Renal cortical epithelial cell (primary cell): ENCODE measurements at regions not wholly inside any gene's neighbourhood (a gene's known extent, or its start where the extent isn't known, plus 50 kb on each side); places are given as distances from the start of the nearest gene placed in this dataset.

Experiments used
- DNase-seq: peaks from one replicate; pipeline ENCODE4 v3.0.0-alpha.2; 2011; ENCODE audit warnings: low read depth

DNA sequence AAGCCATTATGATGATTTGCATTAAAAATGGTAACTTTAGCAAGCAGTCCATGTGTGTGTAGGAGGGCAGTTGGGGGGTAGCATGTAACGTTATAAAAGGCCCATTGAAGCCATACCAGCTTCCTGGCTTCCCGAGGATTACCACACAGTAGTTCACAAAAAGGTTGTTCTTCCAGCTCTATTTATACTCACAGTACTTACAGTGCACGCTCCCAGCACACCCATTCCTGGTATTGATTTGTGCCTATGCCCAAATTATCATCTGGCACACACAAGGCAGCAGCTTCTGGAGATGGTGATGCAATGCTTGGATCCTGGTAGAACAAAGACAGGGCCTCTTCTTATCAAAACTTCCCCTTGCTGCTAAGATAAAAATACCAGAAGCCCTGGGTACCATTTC is 436.8 kb downstream of the HAO1 start:
- no peak for DNase-seq

DNA sequence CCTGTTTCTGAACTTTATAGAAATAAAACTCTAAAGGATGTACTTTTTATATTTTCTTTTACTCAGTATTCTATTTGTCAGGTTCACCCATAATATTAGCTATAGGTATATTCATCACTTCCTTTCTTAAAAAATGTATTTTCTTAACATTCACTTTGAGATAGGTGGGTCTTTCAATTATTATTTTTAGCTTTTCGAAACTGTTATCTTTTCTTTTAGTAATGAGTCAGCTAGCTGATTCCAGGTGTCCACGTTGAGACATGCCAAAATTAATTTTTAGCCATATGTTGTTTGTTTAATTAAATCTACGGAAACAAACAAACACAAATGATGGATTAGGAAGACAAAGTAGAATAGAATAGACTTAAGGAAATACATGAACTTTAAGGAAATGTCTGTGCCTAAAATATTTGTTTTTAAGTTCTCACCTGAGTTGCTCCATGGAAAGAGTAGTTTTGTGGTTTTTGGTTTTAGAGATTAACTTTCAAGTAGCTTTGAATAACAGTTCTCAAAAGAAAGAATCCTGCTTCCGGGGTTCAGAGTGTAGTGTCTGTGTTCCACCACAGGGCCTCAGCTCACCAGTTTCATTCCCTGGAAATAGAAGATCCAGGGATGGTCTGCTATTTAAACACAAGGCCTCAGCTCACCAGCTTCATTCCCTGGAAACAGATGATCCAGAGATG is 435.0 kb downstream of the HAO1 start:
- DNase-seq = no peak

DNA sequence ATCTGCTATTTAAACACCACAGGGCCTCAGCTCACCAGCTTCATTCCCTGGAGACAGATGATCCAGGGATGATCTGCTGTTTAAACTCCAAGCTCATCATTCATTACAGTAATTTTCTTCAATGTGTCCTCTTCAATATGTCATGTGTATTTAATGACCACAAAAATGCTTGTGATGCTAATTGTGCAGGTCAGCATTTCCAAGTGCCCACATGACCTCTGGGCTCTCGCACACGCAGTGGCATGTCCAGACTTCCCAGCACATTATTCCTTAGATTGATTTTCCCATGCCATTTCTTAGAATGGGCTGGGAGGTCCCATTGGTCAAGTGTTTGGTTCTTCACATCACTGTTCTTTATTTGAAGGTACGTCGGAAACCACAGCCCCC is 434.4 kb downstream of the HAO1 start:
- DNase-seq = no peak

DNA sequence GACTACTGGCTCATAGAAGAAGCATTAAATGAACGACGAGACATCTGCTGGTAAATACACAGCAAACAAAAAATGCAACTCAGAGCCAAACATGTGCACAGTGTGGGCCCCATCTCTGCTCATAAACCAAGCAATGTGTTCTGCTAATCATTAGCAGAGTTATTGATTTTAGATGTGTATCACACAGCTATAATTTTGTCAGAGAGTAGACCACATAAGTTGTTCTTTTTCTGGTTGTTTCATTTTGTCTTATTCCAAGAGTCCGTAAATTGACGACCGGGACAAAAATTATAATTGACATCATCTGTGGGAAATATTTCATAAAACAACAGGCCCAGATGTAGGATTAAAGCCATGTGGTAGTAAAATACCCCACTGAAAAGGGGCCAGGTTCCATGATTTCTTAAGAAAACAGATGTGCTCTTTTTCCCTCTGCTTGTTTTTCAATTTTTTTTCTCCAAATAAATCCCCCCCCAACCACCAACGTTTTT is 423.6 kb downstream of the HAO1 start:
- DNase-seq = no peak

DNA sequence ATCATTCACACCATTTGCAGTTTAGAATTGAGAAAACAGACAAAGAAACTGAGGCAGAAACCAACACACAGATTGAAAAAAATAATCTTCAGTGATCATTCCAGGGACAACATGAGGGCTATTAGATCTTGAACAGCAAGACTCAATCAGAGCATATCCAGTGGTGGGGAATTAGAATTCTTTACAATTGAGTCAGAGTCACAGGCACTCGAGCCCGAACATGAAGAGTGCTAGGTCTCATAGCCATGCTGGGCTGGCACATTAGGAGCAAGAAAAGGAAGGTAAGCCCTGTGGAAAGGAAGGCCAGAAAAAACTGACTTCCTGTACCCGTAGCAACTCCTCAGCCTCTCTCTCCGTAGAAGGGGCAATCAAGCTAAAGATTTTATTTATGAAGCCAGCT is 419.9 kb downstream of the HAO1 start:
- DNase-seq = peak; percentile 68

DNA sequence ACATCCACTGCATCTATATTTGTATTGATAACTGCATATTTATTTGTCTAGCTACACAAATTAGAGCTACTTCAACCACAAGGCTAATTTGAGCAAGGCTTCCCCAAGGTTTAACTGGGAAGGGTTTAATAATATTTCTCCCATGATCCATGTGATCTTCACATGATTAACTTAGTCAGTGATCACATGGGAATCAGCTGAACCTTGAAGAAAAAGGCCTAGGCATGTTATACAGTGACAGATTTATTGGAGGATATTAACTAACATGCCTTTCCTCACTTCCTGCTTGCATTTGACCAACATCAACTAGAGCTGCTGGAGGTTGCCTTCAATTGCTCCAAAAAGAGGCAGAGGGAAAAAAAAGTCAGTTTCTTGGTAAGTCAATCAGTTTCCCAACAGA is 417.0 kb downstream of the HAO1 start:
- DNase-seq = peak; percentile 64

DNA sequence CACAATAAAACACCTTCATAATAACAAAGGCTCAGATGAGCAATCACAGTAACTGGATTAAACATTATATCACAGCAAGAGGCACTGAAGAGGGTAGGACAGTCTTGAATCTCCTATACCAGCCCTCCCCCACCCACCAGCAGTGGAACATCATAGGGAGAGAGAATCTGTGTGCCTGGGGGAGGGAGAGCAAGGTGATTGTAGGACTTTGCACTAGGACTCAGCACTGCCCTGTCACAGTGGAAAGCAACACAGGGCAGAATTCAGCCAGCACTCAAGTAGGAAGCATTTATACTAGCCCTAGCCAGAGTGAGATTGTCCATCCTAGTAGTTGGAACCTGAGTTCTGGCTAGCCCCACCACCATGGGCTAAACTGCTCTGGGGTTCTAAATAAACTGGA is 400.2 kb downstream of the HAO1 start:
- no peak for DNase-seq

DNA sequence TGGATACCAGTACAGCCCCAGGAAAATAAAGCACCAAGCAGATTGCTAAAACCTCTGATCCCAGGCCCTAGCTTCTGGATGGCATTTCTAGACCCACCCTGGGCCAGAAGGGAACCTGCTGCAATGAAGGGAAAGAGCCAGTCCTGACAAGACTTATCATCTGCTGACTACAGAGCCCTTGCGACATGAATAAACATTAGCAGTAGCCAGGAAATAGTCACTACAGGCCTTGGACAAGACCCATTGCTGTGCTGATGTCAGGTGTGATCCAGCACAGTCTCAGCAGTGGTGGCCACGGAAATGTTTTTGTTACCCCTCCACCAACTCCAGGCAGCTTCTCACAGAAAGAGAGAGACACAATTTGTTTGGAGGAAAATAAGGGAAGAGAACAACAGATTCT is 399.3 kb downstream of the HAO1 start:
- DNase-seq = no peak

DNA sequence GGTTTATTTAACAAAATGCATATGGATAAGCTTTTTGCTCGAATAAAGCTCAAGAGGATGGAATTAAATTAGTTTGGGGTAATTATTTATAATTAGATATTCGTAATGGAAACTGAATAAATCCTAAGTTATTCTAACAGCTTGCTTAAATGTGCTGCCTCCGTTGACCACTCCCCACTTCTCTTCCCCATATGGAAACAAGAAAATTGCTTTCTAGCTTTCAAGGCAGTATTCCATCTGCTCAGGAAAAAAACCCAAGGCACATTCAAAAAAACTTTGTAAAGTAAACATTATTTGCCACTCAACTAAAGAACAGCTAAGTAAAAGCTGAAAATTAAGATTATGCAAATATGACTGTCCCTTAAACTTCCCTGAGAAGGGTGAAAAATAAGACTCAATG is 369.2 kb downstream of the HAO1 start:
- DNase-seq = no peak

DNA sequence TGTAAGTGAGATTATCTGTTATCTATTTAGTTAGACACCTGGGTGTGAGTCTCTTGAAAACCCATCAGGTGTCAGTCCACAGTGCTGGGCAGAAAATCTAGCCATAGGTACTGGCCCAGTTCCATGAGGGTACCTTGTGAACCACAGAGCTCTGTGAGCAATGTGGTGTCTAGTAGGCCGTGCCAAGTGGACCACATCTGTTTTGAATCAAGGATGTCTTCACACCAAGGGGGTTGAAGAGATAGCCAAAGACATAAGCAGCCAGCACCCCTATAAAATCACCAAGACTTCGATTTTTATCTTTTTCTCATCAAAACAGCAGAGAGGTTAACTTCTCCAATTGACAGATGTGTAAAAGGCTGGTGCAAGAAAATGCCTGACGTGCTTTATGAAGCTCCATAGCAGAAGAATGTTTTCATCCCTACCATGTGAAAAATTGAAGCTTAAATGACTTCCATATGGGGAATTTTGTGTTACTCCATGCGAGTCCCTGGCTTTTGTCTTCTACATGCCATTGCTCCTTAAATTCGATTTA is 368.7 kb downstream of the HAO1 start:
- DNase-seq = no peak

DNA sequence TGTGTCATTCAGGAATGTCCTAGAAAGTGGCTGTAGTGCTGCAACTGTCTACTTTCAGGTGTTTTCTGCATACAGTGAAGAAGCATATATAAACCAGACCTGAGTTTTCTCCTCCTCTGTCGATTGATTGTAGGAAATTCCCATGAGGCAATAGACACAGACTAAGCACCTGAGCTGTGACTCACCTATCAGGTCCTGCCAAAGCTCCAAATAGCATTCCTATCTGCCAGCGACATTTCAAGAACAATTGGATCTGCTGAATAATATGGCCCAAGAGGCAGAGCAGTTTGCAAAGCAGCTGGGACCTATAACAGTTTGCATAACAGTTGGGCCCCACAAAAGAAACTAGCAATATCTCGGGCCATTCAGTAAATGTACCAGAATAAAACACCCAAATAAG is 360.4 kb downstream of the HAO1 start:
- DNase-seq = peak; percentile 42

DNA sequence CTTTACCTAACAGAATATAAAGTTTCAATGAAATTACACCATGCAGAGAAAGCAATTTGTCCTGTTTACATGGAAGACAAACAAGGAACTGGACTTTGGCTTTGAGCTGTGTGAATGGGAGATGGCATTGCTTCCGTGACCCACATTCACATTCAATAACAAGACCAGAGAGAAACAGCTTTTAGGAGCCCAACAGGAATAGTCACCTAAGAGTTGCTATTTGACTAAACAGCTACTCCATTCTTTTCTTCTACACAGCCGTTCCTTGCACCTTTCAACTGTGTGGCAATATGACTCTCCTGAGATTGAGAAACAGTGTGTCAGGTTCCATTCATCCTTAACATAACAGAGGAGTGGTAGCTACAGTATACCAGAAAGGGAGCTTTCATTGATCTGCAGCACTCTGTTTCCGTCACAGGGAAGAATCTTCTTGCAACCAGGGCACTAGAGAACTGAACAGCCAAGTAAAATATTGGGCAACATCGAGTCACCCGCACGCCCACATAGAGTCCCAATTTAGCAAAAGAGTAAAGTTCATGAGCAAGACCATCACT is 355.1 kb downstream of the HAO1 start:
- DNase-seq = peak; percentile 38

DNA sequence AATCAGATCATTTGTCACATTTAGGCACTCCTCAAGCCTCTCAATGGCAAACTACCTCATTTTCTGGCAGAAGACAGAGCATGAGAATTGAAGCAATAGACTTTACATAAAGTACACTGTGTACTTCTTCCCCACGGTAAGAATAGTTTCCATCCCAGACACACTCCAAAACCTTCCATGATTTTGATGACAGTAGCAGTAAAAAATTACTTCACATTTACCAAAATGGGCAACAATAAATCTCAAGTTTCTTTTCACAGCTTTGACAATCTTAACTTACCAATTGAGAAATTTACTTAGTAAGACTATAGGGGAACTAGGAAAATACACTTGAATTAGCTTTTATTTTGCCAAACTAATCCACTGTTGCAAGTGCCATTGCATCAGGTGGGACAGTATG is 353.8 kb downstream of the HAO1 start:
- DNase-seq = no peak

DNA sequence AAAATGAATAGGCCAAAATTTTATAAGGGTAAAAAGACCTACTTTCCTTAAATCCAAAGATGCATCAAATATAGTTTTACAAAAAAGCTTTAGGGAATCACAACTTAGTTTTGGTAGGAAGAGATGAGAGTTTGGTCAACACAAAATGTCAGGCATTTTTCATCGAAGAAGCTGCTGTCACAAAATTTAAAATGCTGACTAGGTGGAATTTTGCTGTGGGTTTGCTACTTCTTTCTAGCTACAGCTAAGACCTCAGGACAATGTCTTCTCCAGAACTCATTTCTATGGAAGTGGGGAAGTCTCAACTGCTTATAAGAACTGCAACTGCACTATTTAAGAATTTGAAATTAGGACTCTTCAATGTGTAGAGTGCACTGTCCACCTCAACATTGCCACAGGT is 351.1 kb downstream of the HAO1 start:
- DNase-seq = no peak

DNA sequence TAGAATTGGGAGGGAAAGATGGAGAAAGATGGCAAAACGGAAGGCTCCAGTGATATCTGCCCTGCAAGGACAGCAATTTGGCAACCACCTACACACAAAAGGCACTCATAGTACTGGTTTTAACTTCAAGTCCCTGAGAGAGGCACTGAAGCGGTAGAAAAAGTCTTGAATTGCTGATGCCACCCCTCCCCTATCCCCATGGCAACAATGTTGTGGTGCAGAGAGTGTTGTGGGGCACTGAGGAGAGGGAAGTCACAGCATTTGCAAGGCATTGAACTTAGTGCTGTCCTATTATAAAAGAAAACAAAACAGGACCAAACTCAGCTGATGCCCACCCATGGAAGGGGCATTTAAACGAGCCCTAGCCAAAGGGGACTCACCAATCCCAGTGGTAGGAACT is 343.7 kb downstream of the HAO1 start:
- no peak for DNase-seq

DNA sequence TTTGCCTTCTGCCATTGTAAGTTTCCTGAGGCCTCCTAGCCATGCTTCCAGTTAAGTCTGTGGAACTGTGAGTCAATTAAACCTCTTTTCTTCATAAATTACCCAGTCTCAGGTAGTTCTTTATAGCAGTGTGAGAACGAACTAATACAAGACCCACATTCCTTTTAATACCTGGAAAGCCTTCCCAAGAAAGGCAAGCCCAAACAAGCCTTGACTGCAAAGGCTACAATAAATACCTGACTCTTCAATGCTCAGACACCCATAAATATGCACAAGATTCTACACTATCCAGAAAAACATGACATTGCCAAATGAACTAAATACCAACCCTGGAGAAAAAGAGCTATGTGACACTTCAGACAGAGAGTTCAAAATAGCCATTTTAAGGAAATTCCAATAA is 338.8 kb downstream of the HAO1 start:
- DNase-seq = no peak

DNA sequence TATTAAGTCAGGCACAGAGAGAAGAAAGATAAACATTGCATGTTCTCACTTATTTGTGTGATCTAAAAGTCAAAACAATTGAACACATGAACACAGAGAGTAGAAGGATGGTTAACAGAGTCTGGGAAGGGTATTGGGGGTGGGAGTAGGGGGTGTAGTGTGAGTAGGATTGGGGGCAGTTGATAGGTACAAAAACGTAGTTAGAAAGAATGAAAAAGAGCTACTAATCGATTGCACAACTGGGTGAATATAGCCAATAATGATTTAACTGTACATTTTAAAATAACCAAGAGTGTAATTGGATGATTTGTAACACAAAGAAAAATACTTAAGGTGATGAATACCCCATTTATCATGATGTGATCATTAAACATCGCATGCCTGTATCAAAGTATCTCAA is 333.3 kb downstream of the HAO1 start:
- DNase-seq = no peak

DNA sequence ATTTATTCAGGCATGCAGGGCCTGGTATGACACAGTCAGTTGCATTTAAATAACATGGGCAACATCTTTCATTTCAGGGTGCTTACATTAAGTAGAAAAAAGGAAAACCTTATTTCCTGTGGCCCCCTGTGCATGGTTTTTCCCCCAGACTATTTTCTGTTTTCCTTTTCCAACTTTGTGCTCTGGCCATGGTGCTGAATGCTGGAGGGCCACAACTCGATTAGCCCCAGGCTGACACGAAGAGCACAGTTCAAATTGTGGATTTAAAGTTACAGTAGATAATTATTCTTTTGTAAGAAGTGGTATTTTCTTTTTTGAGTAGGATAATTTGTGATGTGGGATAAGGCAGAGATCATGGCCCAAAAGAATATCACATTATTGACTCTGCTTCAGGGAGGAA is 332.0 kb downstream of the HAO1 start:
- DNase-seq = no peak

DNA sequence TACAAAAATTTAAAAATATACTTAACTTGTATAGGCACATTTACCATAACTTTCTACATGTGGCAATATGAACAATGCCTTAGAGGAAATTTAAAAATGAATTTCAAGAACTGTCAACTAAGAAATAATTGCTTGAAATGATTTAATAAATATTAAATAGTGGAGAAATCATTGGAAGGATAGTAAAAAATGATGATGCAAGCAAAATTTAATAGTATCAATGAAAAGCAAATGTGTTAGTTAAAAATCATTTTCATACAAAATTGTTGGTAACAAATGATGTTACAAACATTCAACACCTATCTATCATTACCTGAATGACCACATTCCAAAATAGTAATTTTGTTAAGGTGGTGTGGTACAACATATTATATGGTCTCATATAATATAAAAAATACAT is 331.0 kb downstream of the HAO1 start:
- DNase-seq = no peak

DNA sequence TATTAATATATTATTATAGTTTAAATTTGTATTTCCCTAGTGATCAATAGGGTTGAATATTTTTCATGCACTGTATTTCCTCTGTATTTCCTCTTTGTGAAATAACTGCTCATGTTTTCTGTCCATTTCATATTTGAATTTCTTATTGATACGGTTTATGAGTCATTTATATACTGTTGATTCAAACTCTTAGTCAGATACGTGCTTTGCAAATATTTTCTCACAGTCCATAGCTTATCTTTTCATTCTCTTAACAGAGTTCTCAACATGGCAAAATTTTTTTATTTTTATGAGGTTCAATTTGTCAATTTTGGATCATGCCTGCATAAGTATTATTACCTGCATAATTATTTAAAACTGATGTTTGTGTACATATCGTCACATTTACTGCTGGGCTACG is 329.6 kb downstream of the HAO1 start:
- DNase-seq = no peak

DNA sequence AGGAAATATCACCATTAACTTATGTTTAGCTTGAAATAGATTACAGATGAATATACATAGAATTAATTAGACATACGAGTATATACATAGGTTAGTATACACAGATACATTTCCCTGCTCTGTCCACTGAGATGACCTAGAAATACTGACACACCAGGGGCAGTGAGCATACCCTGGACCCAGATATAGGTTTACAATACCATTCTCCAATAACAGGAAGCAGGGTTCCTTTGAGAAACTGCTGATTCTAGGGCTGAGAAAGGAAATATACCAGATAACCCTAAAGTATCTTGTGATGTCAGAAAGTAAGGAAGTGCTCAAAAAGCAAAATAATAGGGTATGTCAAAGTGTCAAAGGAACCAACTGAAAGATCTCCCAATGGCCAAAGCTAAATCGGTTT is 322.5 kb downstream of the HAO1 start:
- no peak for DNase-seq

DNA sequence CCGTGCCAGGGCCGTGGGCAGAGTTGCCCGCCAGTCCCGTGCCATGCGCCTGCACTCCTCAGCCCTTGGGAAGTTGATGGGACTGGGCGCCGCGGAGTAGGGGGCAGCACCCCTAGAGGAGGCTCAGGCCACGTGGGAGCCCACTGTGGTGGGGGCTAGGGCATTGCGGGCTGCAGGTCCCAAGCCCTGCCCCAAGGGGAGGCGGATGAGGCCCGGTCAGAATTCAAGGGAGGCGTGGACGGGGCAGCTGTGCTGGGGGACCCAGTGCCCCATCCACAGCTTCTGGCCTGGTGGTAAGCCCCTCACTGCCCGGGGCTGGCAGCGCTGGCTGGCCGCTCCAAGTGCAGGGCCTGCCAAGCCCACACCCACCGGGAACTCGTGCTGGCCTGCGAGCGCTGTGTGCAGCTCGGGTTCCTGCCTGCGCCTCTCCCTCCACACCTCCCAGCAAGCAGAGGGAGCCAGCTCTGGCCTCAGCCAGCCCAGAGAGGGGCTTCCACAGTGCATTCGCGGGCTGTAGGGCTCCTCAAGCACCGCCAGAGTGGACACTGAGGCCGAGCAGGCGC is 317.8 kb downstream of the HAO1 start:
- DNase-seq = no peak

DNA sequence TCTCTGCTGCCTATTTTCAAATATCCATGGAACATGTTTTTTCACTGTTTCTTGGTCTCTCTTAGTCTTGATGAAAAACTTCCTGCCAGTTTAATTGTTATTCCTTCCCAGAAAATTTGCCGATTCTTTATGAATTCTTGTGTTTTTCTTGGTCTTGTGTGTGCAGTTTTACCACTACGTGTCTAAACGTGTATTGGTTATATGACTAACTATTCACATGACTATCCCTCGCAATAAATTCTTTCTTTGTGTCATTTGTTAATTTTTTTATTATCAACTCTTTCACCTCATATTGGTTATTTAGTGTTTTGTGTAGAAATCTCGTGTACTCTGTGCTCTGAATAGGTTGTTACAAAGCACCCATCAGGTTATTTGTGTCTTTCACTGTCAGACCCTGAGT is 315.4 kb downstream of the HAO1 start:
- DNase-seq = no peak
